GM12878 (cell line): ENCODE measurements at regions not wholly inside any gene's neighbourhood (a gene's known extent, or its start where the extent isn't known, plus 50 kb on each side); places are given as distances from the start of the nearest gene placed in this dataset.

ENCODE experiments used
- ATAC-seq: fragments of 200-7000 bp; cut with Tn5 transposase; 3 replicates; pipeline ENCODE4 v1.9.1; 2020; ENCODE audit warnings: mild to moderate bottlenecking, moderate library complexity
- BruUV-seq: library from RNA; stranded (reverse); fragments of 400-500 nt; replicated peaks from 2 replicates; lab custom pipeline; 2021; lab: Mats Ljungman, UMichigan
- CTCF ChIA-PET: fragments of 300-600 bp; sonication (Branson Sonifier 250); formaldehyde crosslinking; extraction: SDS; loops from one replicate; lab custom pipeline; 2021; ENCODE audit warnings: inconsistent platforms; lab: Yijun Ruan, JAX
- POLR2A ChIA-PET: fragments of 350-600 bp; formaldehyde crosslinking; extraction: SDS; loops from one replicate; lab custom pipeline; 2021; ENCODE audit warnings: inconsistent platforms; lab: Charles Lee
- RAD21 ChIA-PET: fragments of 300-600 bp; sonication (Branson Sonifier 250); formaldehyde crosslinking; loops from one replicate; lab custom pipeline; 2023; ENCODE audit warnings: antibody characterized with exemption; ENCODE audit not compliant: unreplicated experiment; lab: Charles Lee
- SMC1A ChIA-PET: fragments of 300-600 bp; sonication (Branson Sonifier 250); formaldehyde crosslinking; loops from one replicate; lab custom pipeline; 2023; ENCODE audit not compliant: unreplicated experiment, uncharacterized antibody; lab: Charles Lee
- DNase-seq: peaks from one replicate; pipeline ENCODE4 v3.0.0-alpha.2; 2011; ENCODE audit warnings: low read depth, low spot score
- FAIRE-seq: peaks from 3 replicates; lab custom pipeline; 2011; peaks lifted over from hg19 to GRCh38; lab: Jason Lieb, UNC
- H2AFZ ChIP-seq: 2 replicates; pipeline ENCODE4 v1.6.0; 2011; ENCODE audit warnings: low read depth, low read length, control low read depth; ENCODE audit not compliant: control insufficient read depth
- H3K27ac ChIP-seq: 2 replicates; pipeline ENCODE4 v1.5.1; 2011; ENCODE audit warnings: control low read depth; ENCODE audit not compliant: control insufficient read depth, insufficient read depth
- H3K27me3 ChIP-seq, 2 experiments: replicated peaks in 1 of 2; 2 replicates each; pipeline versions ENCODE4 v1.6.0 to v1.6.1; 2011; ENCODE audit warnings: low read length in 1 of 2; ENCODE audit not compliant: control insufficient read depth in 2 of 2, insufficient read depth in 2 of 2
- H3K36me3 ChIP-seq, 2 experiments: 2 replicates each; pipeline ENCODE4 v1.5.1; 2011; ENCODE audit warnings: low read length in 1 of 2; ENCODE audit not compliant: control insufficient read depth in 2 of 2, insufficient read depth in 2 of 2
- H3K4me1 ChIP-seq: 2 replicates; pipeline ENCODE4 v1.6.1; 2011; ENCODE audit warnings: mild to moderate bottlenecking, low read length, moderate library complexity, mixed read lengths; ENCODE audit not compliant: control insufficient read depth, insufficient read depth
- H3K4me2 ChIP-seq: 2 replicates; pipeline ENCODE4 v1.6.0; 2011; ENCODE audit warnings: control low read depth; ENCODE audit not compliant: control insufficient read depth, insufficient read depth
- H3K4me3 ChIP-seq: fragments of 200-600 bp; sonication (generic); 2 replicates; pipeline ENCODE4 v1.5.1; 2016
- H3K79me2 ChIP-seq: 2 replicates; pipeline ENCODE4 v1.6.0; 2011; ENCODE audit warnings: low read length; ENCODE audit not compliant: control insufficient read depth, insufficient read depth
- H3K9ac ChIP-seq: 2 replicates; pipeline ENCODE4 v1.8.0; 2011; ENCODE audit warnings: low read length, control low read depth, mixed read lengths; ENCODE audit not compliant: control insufficient read depth, insufficient read depth
- H3K9me3 ChIP-seq: replicated peaks from 3 replicates; pipeline ENCODE4 v1.5.1; 2011; ENCODE audit warnings: mild to moderate bottlenecking, low read length; ENCODE audit not compliant: control insufficient read depth, insufficient read depth
- H4K20me1 ChIP-seq: 2 replicates; pipeline ENCODE4 v1.6.0; 2011; ENCODE audit not compliant: control insufficient read depth, insufficient read depth
- EZH2 ChIP-seq: IDR thresholded peaks from 2 replicates; pipeline ENCODE4 v1.6.1; 2012; ENCODE audit warnings: low read depth, mild to moderate bottlenecking, control low read depth, inconsistent platforms, low read length, borderline replicate concordance; ENCODE audit not compliant: control insufficient read depth
- HDAC2 ChIP-seq: fragments of 200-600 bp; sonication (generic); IDR thresholded peaks from 2 replicates; pipeline ENCODE4 v1.6.1; 2017
- KLF5 ChIP-seq: fragments of 450-650 bp; IDR thresholded peaks from 2 replicates; pipeline ENCODE4 v1.6.1; 2014; ENCODE audit warnings: mild to moderate bottlenecking; ENCODE audit not compliant: partially characterized antibody
- NFIC ChIP-seq: IDR thresholded peaks from 2 replicates; pipeline ENCODE4 v1.6.1; 2012; ENCODE audit warnings: low read depth, mild to moderate bottlenecking, inconsistent platforms, low read length, moderate library complexity
- NFYA ChIP-seq: IDR thresholded peaks from 2 replicates; pipeline ENCODE4 v1.6.1; 2011; ENCODE audit warnings: low read depth, mild to moderate bottlenecking, low read length, improper control_type of control experiment, borderline replicate concordance
- PBX3 ChIP-seq: IDR thresholded peaks from 2 replicates; pipeline ENCODE4 v1.6.1; 2011; ENCODE audit warnings: mild to moderate bottlenecking, low read depth, low read length, moderate library complexity; ENCODE audit not compliant: insufficient replicate concordance
- POU2F2 ChIP-seq: IDR thresholded peaks from 3 replicates; pipeline ENCODE4 v1.6.1; 2011; ENCODE audit warnings: low read depth, mild to moderate bottlenecking, low read length, borderline replicate concordance
- RAD21 ChIP-seq: IDR thresholded peaks from 2 replicates; pipeline ENCODE4 v1.6.1; 2011; ENCODE audit warnings: mild to moderate bottlenecking, low read depth, low read length, moderate library complexity; ENCODE audit not compliant: insufficient read depth
- RAD51 ChIP-seq: fragments of 450-650 bp; IDR thresholded peaks from 2 replicates; pipeline ENCODE4 v1.6.1; 2016; ENCODE audit warnings: moderate library complexity, mild to moderate bottlenecking, inconsistent platforms
- SMC3 ChIP-seq: IDR thresholded peaks from 2 replicates; pipeline ENCODE4 v1.6.1; 2011; ENCODE audit warnings: low read length, improper control_type of control experiment, borderline replicate concordance
- SREBF1 ChIP-seq: IDR thresholded peaks from 2 replicates; pipeline ENCODE4 v1.6.1; 2012; ENCODE audit warnings: mild to moderate bottlenecking, low read length
- TBL1XR1 ChIP-seq: IDR thresholded peaks from 2 replicates; pipeline ENCODE4 v1.6.1; 2012; ENCODE audit warnings: low read depth, low read length, improper control_type of control experiment
- ZNF274 ChIP-seq: IDR thresholded peaks from one replicate; pipeline ENCODE4 v1.8.0; 2011; ENCODE audit not compliant: insufficient read length, insufficient read depth
- WGBS: methylation state at CpG from one replicate; pipeline ENCODE4 v1.1.6; 2016; ENCODE audit warnings: low lambda C conversion rate; ENCODE audit not compliant: insufficient replicate concordance, insufficient coverage; ENCODE audit errors: missing lambda C conversion rate; 5-methylcytosine and 5-hydroxymethylcytosine counted together
- in situ Hi-C: fragments of 300-500 bp; cut with MboI; formaldehyde crosslinking; loops from 9 replicates; pipeline ENCODE4 v1.14.3; 2018; ENCODE audit warnings: mixed read lengths
- intact Hi-C: fragments of 100-400 bp; cut with micrococcal nuclease; formaldehyde crosslinking; loops from one replicate; pipeline ENCODE4 v1.14.2; 2022; ENCODE audit not compliant: unreplicated experiment

- H2AFZ ChIP-seq = no peak overlapping the region
- in situ Hi-C loops = no loop called here
- POLR2A ChIA-PET = no interaction called here
- FAIRE-seq = no peak
- no TSS peak for BruUV-seq
- no peaks in the 10 kb centered on the region for H4K20me1 ChIP-seq
- DNase-seq = no peak
- H3K9me3 ChIP-seq = no peaks in the 10 kb centered on the region
- no peak overlapping the region for H3K4me3 ChIP-seq
- no peak for TF ChIP-seq SREBF1
- no peak for TF ChIP-seq NFYA
- no peak for TF ChIP-seq NFIC
- TF ChIP-seq RAD21 = no peak
- no peak for TF ChIP-seq KLF5
- TF ChIP-seq PBX3 = no peak
- no peak for TF ChIP-seq POU2F2
- no peak for TF ChIP-seq EZH2
- TF ChIP-seq RAD51 = no peak
- no peak for TF ChIP-seq SMC3
- TF ChIP-seq TBL1XR1 = no peak
- no peak for TF ChIP-seq HDAC2
- no peak for TF ChIP-seq ZNF274
- TF ChIP-seq, all 136 proteins: peak for 0
- Histone ChIP-seq H3K4me2 (no peak overlapping the region), H3K4me1 (no peaks in the 10 kb centered on the region), H3K27ac (no peak overlapping the region), H3K27me3 (no peaks in the 10 kb centered on the region), H3K9ac (no peak overlapping the region), H3K79me2 (no peaks in the 10 kb centered on the region), H3K36me3 (no peaks in the 10 kb centered on the region)
- intact Hi-C loops = loop anchor here (2.0 kb wide), 1 partner anchor 67 kb away; no protein-coding TSS in a partner anchor
- ATAC-seq = no peak
- ChIA-PET CTCF (interaction anchor here (0.6 to 0.7 kb wide), 2 partner anchors 15 to 1137 kb away, joined by 3 read pairs; no protein-coding TSS in a partner anchor), RAD21 (no interaction called here), SMC1A (interaction anchor here (0.7 kb wide), 1 partner anchor 13 kb away, joined by 3 read pairs; no protein-coding TSS in a partner anchor)
- 19% methylated on average over 10 of the region's 10 CpGs for WGBS
These were observed 492.2 kb downstream of the KCNJ2 start for GRCh38 chr17:70661342-70662222.
